ENCODE measurements at regions not wholly inside any gene's neighbourhood (a gene's known extent, or its start where the extent isn't known, plus 50 kb on each side); places are given as distances from the start of the nearest gene placed in this dataset.

GRCh38 chr2:215782965-215783364 is 230.4 kb downstream of the MREG start:
- H3K27ac ChIP-seq = no peak overlapping the region
- TF ChIP-seq CTCF (conservative IDR thresholded peaks at IDR 0.05) = no peak

- no peak for TF ChIP-seq CTCF (conservative IDR thresholded peaks at IDR 0.05)
- H3K27ac ChIP-seq = no peak overlapping the region
These were observed 231.1 kb downstream of the MREG start for GRCh38 chr2:215782295-215782694.

GRCh38 chr2:215780907-215781685 is 232.3 kb downstream of the MREG start:
- no peak for TF ChIP-seq CTCF (conservative IDR thresholded peaks at IDR 0.05)
- no peak overlapping the region for H3K27ac ChIP-seq

- TF ChIP-seq CTCF (conservative IDR thresholded peaks at IDR 0.05) = no peak
- H3K27ac ChIP-seq = no peak overlapping the region
These were observed 233.0 kb downstream of the MREG start for GRCh38 chr2:215780313-215780712.

GRCh38 chr2:215779912-215780311 is 233.4 kb downstream of the MREG start:
- H3K27ac ChIP-seq = no peak overlapping the region
- no peak for TF ChIP-seq CTCF (conservative IDR thresholded peaks at IDR 0.05)

GRCh38 chr2:215777465-215778044 is 235.8 kb downstream of the MREG start:
- no peak for TF ChIP-seq CTCF (conservative IDR thresholded peaks at IDR 0.05)
- H3K27ac ChIP-seq = no peak overlapping the region

GRCh38 chr2:215775106-215775505 is 238.2 kb downstream of the MREG start:
- no peak for TF ChIP-seq CTCF (conservative IDR thresholded peaks at IDR 0.05)
- H3K27ac ChIP-seq = no peak overlapping the region

All from VCaP (cell line).